ENCODE measurements at regions not wholly inside any gene's neighbourhood (a gene's known extent, or its start where the extent isn't known, plus 50 kb on each side); places are given as distances from the start of the nearest gene placed in this dataset.

DNA sequence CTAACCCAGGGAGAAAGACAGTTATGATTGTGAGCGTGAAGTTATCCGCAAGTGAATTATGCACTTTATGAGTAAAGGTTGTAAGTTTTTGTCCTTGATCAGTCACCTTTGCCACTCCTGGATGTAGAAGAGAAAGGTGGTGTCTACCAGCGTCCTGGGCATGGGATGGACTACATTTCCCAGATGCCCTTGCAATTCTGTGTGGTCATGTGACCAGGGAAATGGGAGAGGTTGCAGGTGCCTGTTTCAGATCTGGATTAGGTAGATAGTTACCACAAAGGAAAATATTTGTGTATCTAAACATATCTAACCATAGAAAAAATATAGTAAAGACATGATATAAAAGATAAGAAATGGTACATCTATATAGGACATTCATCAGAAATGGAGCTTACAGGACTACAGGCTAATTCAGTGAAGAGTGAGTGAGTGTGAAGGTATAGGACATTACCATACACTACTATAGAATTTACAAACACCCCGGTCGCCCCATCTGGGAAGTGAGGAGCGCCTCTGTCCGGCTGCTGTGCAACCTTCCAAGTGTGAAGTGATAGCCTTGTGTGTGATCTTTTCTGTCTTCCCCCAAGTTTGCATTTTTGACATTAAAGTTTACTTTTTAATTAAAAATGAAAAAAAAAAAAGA, 51.6 kb upstream of the CACNA1A start:
- H2AFZ ChIP-seq (ENCODE audit: low read depth, low read length, poor library complexity, severe bottlenecking) = peak overlapping the region; percentile 77
- ChIA-PET CTCF (no interaction called here), POLR2A (no interaction called here), RAD21 (ENCODE audit: low non-redundant PET in 1 of 2, low total read pairs in 2 of 2, uncharacterized antibody in 2 of 2, unreplicated experiment in 2 of 2) (no interaction called here)
- no peaks in the 10 kb centered on the region for H3K36me3 ChIP-seq (ENCODE audit: control insufficient read depth in 1 of 2, insufficient read depth in 2 of 2, low read length in 2 of 2)
- H4K20me1 ChIP-seq (ENCODE audit: insufficient read depth) = no peaks in the 10 kb centered on the region
- H3K4me3 ChIP-seq (replicated peaks in 1 of 2; ENCODE audit: low read depth in 1 of 2, low read length in 2 of 2) = no peak overlapping the region
- H3K27ac ChIP-seq (ENCODE audit: low read depth, low read length) = no peak overlapping the region
- H3K4me2 ChIP-seq (ENCODE audit: low read length) = no peak overlapping the region
- no peaks in the 10 kb centered on the region for H3K79me2 ChIP-seq (ENCODE audit: insufficient read depth, low read length)
- TF ChIP-seq POLR2AphosphoS5 (IDR thresholded peaks at IDR 0.05; ENCODE audit: low read depth, low read length) (no peak), CBX3 (IDR thresholded peaks at IDR 0.05; ENCODE audit: low read depth) (peak; percentile 41; the same call in 1 of the 2 replicates), YY1 (IDR thresholded peaks at IDR 0.05; ENCODE audit: extremely low read depth, insufficient replicate concordance, low read depth, low read length) (peak; percentile 15)
- TF ChIP-seq, protein P1, sequence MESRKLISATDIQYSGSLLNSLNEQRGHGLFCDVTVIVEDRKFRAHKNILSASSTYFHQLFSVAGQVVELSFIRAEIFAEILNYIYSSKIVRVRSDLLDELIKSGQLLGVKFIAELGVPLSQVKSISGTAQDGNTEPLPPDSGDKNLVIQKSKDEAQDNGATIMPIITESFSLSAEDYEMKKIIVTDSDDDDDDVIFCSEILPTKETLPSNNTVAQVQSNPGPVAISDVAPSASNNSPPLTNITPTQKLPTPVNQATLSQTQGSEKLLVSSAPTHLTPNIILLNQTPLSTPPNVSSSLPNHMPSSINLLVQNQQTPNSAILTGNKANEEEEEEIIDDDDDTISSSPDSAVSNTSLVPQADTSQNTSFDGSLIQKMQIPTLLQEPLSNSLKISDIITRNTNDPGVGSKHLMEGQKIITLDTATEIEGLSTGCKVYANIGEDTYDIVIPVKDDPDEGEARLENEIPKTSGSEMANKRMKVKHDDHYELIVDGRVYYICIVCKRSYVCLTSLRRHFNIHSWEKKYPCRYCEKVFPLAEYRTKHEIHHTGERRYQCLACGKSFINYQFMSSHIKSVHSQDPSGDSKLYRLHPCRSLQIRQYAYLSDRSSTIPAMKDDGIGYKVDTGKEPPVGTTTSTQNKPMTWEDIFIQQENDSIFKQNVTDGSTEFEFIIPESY (IDR thresholded peaks at IDR 0.05; ENCODE audit: extremely low read depth, insufficient replicate concordance, low read length) = no peak
- peaks cover 8% of the 10 kb centered on the region; the same call in 1 of the 2 replicates for H3K27me3 ChIP-seq (ENCODE audit: insufficient read depth, low read length)
- H3K4me1 ChIP-seq (ENCODE audit: control insufficient read depth in 1 of 2, insufficient read depth in 2 of 2, low read length in 2 of 2) = peaks cover 0 to 3% of the 10 kb centered on the region in 2 experiments; a peak in 1 of 4 replicates
- DNase-seq (ENCODE audit: low read depth, low spot score) (peak; percentile 48), ATAC-seq (peak; percentile 98)
- H3K9ac ChIP-seq (ENCODE audit: low read length) = no peak overlapping the region
- no peaks in the 10 kb centered on the region for H3K9me3 ChIP-seq (ENCODE audit: control insufficient read depth in 1 of 2, insufficient read depth in 1 of 2, low read depth in 1 of 2, low read length in 2 of 2)
- no TSS peak for BruUV-seq (replicated peaks)
- intact Hi-C loops (cut with micrococcal nuclease) = no loop called here
- no peaks in the 10 kb centered on the region for H3K9me2 ChIP-seq (ENCODE audit: insufficient read depth)

DNA sequence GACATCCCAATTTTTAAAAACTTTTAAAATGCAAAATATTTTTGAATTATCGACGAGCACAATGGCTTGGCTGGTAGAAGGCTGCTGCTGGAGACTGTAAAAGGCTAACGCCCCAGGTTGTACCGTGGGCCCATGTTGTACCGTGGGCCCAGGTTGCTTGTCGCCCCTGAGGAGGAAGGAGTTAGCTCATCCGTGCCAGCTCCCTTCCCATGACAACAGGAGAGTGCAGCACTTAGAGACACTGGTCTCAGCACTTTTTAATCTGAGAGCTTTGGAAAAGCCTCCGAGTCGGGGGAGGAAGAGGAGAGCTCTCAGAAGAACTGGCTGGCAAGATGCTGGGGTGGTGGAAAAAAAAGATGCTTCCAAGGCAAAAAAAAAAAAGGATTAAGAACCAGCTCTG, 50.3 kb upstream of the CACNA1A start:
- ChIA-PET CTCF (interaction anchor here (0.7 to 1.1 kb wide), 2 partner anchors 154 to 280 kb away, joined by 3 read pairs; no protein-coding TSS in a partner anchor), RAD21 (ENCODE audit: low non-redundant PET in 1 of 2, low total read pairs in 2 of 2, uncharacterized antibody in 2 of 2, unreplicated experiment in 2 of 2) (no interaction called here), POLR2A (no interaction called here)
- Histone ChIP-seq H3K4me3 (replicated peaks in 1 of 2; ENCODE audit: low read depth in 1 of 2, low read length in 2 of 2) (no peak overlapping the region), H3K4me1 (ENCODE audit: control insufficient read depth in 1 of 2, insufficient read depth in 2 of 2, low read length in 2 of 2) (peaks cover 0 to 3% of the 10 kb centered on the region in 2 experiments; a peak in 1 of 4 replicates), H3K9me3 (ENCODE audit: control insufficient read depth in 1 of 2, insufficient read depth in 1 of 2, low read depth in 1 of 2, low read length in 2 of 2) (no peaks in the 10 kb centered on the region), H4K20me1 (ENCODE audit: insufficient read depth) (no peaks in the 10 kb centered on the region), H3K36me3 (ENCODE audit: control insufficient read depth in 1 of 2, insufficient read depth in 2 of 2, low read length in 2 of 2) (no peaks in the 10 kb centered on the region), H3K27ac (ENCODE audit: low read depth, low read length) (no peak overlapping the region), H3K79me2 (ENCODE audit: insufficient read depth, low read length) (no peaks in the 10 kb centered on the region), H2AFZ (ENCODE audit: low read depth, low read length, poor library complexity, severe bottlenecking) (no peak overlapping the region), H3K4me2 (ENCODE audit: low read length) (no peak overlapping the region), H3K9ac (ENCODE audit: low read length) (no peak overlapping the region), H3K27me3 (ENCODE audit: insufficient read depth, low read length) (peaks cover 11% of the 10 kb centered on the region), H3K9me2 (ENCODE audit: insufficient read depth) (no peaks in the 10 kb centered on the region)
- no TSS peak for BruUV-seq (replicated peaks)
- TF ChIP-seq, protein P1 (IDR thresholded peaks at IDR 0.05; ENCODE audit: extremely low read depth, insufficient replicate concordance, low read length) = no peak
- TF ChIP-seq FOSL1 (IDR thresholded peaks at IDR 0.05; ENCODE audit: low read depth) = no peak
- intact Hi-C loops (cut with micrococcal nuclease) = no loop called here
- no peak for ATAC-seq
- no peak for DNase-seq (ENCODE audit: low read depth, low spot score)
